IPS DF 4.7 (cell line): ENCODE measurements at regions not wholly inside any gene's neighbourhood (a gene's known extent, or its start where the extent isn't known, plus 50 kb on each side); places are given as distances from the start of the nearest gene placed in this dataset.

Experiments used
- DNase-seq: peaks from one replicate; pipeline ENCODE4 v3.0.0-alpha.2; 2013; ENCODE audit warnings: low spot score; ENCODE audit errors: extremely low read depth

DNA sequence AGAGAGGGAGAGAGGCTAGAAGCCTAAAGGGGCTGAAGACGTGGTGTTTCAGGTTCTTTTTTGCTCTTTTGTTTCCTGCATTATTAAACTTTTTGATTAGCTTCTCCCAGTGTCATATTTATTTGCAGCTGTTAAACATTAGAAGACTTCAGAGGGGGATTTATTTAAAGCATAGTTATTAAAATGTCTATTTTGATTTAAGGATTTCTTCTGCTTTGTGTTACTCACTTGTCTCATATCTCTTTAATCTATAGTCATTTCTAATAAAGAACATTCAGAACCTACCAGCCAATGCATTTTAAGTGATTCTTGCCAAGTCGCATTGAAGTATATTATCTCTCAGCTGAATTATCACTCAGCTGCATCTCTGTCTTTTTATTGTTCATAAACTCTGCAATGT, 152.0 kb upstream of the DYRK2 start:
- no peak for DNase-seq

DNA sequence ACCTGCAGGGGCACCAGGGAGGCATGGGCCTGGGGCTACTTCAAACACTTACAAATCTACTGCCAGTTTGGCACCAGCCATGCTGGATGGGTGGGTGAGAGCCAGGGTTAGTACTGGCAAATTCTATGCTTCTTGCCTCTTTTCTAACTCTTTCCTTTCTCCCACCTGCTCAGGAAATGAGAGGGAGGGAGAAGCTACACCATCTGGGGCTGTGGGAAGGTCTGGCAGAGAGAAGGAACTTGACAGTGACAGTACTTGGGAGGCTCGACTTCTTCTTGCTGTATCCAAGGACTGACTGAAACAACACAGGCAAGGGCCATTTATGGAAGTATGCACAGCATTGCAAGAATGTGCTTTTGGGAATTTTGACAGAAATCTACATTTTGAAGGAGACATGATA, 149.6 kb upstream of the DYRK2 start:
- no peak for DNase-seq

DNA sequence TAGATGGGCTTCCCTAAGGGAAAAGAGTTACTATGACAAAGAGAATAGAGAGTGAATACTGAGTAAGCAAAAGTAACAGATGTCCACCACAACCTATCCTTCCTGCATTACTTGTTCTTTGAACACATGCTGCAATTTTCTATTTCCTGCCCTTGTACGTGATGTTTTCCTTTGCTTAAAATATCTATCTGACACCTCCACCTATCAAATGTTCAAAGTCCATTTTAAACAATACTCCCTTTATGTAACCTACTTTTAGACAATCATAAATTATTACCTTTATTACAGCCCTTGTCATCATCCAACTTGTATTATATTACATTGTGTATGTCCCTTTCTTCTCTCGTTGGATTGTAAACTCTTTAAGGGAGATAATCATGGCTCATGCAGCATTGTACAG, 147.2 kb upstream of the DYRK2 start:
- DNase-seq, result no peak

DNA sequence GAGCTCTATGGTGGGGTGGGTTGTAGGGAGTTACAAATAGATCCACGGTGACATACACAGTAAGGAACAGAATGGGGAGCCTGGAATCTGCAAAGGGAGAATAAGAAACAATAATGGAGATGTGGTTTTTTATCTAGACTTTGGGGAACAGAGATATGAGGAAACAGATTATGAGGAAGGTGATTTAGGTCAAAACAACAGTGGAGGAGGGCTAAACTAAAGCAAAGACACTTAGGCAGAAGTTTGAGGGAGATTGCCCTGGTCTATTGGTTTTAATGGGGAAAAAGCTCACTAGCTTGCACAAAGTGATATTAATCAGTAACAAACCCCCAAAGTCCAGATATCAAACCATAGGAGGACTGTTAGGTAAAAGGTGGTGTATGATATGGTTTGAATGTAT, 144.5 kb upstream of the DYRK2 start:
- no peak for DNase-seq

DNA sequence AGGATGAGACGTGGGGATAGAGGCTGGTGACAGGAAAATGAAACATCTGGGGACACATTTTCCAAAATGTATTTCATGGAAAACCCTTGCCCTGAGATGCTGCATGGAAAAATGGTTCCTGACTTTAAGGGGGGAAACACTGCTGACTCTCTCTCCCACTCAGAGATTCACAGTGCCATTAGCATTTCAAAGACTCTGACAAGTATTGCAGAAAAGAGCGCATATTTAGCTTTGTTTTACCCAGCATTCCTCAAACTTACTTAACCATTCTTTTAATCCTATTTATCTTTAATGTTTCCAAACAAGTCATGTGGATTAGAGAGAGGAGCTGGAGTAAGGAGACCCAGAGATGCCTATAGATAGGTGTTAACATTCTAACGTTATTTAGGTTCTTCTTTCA, 141.8 kb upstream of the DYRK2 start:
- no peak for DNase-seq

DNA sequence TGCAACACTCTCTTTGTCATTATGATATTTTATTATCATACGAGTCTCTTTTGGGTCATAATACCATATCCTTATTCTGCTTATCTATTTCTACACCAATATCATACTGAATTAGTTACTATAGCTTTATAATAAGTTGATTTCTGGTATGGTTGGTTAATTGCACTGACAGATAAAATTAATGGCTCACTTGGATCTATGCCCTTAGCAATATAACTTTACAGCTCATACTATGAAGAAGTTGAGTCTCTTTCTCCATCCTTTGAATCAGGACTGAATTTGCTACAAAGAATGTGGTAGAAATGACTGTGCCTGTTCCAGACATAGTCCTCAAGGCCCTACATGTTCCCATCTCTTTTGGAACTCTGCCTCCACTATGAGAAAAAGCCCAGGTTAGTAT, 139.7 kb upstream of the DYRK2 start:
- DNase-seq, result no peak

DNA sequence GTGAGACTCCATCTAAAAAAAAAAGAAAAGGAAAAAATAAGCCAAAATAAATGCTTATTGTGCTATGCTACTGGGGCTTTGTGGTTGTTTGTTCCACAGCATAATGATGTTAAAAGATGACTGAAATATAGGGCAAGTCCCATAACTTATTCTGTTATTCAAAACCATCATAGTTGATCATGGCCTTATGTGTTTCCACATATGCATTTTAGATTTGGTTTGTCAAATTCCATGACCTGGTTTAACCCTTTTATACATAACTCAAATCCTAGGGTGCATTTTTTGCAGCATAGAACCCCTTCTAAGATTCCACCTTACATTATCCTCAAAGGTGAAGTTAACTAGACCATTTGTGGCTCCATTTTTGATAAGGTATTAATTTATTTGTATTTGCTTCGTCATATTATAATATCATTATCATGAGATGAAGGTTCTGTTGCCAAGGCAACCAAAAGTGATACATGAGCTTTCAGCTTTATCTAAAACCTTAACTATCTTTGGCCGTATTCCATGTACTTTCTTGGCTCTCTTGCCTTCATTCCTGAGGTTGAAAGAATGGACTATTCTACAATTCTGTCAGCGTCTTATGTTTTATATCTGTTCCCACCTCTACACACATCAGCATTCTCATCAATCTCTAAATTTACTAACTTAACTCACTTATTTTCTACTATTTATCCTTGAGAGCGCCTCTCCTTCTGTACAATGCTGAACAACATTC, 138.7 kb upstream of the DYRK2 start:
- DNase-seq, result no peak

DNA sequence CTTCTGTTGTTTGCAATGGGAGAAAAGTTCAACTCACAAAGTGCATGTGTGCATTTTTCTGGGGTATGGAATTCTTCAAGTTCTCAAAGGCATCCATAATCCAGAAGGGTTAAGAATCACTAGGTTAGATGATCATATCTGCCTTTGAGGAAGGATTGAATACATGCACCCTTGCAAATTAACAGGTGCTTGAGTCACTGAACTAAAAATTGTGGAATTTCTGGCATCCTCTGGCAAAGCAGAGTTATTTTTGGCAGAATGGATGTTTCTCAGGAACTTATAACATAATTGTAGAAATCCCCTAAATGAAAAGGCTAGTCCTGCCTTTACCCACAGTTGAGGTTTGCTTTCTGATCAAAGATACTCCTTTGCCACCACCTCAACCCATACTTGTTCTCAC, 136.5 kb upstream of the DYRK2 start:
- no peak for DNase-seq

DNA sequence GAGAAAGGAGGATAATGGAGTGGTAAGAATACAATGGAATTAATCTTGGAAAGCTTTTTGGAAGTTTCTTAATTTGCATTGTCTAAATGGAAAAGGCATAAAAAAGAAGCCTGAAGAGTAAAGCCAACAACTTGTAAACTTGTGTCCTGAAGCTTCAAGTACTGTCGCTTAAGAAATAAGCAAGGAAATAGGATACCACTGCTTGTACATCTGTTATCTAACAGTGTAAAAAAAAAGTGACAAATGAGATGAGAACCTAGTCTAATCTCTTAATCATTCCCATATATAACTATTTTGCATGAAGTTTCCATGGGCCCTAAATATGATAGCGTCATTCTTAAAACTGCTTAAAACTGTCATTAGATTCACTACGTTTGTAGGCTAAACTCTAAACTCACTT, 134.0 kb upstream of the DYRK2 start:
- DNase-seq, result no peak

DNA sequence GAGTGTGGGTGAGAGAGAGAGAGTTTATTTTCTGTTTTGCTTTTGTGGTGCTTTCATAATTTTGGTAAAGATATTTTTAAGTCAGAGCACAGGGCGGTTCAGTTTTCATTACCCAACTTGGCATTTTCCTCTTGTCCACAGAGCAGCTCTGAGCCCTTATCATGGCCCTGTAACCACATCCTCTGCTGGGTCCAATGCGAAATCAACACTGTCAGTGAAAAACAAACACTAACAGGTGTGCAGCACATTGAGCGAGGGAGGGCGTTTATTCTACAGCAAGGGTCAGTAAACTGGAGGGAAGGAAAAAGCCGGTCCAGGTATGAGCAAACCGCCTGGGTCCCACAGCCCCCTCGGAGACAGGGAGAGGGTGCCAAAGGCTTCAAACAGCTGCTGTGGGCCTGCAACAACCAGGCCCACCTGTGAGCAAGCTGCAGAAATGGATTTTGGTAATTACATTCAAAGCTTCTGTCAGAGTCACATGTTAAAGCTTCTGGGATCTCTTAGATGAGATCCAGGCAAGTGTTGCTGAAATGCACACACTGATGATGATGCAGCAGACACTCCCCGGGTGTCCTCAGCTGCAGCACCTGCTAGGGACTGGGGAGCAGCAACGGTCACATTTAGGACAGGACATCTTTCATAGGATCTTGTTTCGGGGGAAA, 132.7 kb upstream of the DYRK2 start:
- DNase-seq, result no peak

DNA sequence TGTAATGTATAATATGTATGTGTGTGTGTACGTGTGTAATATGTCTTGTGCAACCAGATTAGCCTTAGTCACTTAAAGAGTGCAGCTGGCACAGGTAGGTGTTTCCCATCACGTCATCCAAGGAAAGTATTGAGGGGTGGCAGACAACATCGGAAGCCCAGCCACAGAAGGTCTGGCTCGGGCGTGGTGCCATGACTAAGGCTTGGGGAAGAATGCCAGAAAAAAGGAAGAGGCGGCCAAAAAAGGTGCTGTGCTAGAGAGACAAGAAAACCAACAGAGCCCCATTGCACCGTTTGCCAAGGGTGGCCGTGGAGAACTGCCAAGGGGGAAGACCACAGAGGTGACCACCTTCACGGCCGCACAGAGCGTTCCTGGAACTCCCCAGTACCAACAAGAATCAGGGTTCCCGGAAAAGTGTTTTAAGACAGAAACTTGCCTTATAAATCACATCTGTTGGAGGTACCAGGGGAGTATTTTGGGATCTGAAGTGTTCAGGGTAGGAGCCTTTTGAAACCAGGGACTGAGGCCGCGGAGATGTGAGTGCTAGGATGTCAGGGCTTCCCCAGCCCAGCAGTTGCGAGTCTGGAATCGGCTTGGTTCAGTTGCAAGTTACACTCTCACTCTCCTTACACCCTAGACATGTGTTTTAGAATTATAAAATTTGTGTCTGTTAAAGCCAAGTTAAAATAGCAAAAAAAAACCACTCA, 131.2 kb upstream of the DYRK2 start:
- no peak for DNase-seq

DNA sequence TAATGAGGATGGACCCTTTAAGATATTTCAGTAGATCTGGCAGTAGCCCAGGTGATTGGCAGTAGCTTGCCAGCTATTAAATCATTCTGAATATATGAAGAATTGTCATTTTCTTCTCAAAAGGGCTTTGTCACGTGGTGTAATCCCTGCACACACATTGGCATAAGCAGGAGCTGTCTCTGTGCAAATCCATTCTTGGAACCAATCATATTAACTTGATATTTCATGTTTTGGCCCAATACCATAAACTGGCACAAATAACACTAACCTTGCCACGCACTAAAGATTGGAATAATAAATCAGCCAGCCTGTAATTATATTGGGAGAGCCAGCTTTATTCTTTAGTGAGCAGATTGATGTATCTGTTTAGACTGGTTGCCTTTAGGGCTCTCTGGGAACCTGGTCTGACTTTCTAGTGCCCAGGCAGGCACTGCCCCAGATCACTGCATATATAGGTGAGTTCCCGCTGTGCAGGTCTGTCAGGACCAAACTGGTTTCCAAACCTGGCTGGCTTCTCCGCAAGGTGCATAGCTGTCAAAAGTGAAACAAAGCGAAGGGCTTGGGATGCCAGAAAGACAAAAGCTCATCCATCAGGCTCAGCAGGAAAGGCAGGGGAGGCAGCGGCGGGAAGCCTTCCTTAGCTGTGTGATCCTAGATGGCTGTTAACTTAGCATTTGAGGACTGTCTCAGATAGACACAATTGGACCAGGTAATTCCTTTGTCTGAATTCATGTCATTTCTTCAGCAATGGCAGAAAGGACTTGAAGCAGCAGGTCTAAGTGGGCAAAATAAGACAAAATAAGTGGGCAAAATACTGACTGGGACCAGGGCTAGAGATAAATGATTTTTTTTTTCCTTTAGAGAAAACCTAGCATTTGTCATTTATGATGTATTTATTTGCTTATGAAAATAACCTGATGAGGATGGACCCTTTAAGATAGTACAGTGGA, 128.8 kb upstream of the DYRK2 start:
- DNase-seq, result peak; percentile 86

DNA sequence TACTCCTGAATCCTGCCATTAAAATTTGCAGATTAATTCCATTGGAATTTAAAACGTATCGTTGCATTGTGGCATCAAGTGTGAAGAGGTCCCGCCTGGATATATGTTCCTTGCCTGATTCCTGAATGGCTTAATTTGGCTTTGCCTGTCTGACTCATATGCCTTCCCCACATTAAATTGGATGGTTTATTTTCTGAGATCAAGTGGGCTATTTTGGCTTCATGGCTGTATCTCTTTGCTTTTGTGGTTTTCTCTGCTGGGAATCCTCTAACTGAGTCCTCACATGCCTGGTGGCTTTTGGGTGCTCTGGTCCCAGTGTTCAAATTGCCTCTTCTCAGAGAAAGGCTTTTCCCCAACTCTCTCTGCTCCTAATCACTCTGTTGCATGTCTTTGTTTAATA, 127.9 kb upstream of the DYRK2 start:
- no peak for DNase-seq

DNA sequence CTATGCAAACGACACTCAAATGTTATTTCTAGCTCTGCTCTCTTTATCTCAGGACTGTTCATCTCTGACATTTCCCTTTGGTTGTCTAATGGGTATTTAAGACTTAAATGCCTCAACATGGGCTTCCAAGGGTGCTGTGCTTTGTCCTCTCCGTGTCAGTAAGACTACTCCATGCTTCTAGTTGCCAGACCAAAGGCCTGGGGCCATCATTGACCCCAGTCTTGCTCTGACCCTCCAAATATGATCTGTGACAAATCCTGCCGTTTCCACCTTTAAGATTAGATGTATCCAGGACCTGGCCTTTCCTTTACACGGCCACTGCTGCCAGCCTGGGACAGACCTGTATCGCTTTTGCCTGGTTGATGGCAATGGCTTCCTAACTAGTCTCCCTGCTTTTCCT, 126.3 kb upstream of the DYRK2 start:
- no peak for DNase-seq

DNA sequence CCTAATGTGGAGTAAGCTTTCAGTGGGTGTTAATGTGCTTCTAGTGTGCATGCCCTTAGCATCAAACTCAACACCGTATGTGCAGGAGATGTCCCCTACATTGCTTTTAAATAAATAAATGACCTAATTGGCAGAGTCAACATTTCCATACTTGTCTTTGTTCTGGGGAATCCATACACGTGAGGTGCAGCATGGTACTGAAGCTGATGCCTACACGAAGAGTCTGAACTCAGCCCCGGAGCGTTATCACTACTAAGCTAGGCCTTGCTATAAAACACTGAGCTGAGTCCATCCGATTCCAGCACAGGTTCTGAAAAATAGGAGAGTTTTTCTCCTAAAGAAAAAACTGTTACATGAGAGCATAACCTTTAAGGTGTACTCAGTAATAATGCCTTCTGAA, 125.0 kb upstream of the DYRK2 start:
- DNase-seq, result no peak

DNA sequence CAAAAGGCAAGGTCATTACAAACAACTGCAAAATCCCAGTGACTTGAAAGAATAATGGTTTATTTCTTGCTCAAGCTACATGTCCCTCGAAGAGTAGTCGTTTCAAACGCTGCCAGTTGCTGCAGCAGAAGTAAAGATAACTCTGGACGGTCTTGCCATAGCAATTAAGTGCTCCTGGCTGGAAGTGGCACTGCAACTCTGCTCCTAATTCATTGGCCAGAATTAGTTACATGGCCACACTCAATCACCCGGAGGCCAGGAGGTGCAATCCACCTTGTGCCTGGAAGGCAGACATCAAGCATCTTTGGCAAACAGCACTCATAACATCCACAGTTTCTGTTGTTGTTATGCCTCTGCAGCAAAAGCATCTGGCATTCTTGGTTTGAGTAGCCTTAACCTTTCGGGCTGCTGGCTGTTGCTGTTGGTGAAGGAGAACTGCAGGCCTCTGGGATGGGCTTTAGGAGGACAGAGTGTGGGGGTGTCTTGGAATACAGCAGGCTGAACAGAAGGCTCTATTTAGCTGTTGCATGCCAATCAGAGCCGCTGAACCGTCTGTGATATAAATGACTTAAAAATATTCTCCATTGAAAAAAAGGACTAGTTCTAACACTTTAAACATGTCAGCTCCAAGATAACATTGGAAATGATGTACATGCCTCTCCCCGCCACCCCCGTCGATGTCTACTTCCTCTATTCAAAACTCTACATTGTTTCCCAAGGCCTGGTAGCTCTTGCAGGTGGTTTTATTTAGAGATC, 123.5 kb upstream of the DYRK2 start:
- DNase-seq, result no peak

DNA sequence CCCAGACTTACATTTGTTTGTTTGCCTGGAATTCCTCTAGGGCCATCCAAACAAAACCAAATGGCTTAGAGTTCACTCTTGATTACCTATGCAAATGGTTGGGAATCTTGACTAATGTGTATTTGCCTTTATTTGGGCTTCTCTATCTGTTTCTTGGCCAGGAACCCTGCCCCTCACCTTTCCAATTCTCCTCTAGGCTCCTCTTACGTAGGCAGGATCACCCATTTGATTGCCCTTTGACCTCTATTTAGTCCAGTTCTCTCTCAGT, 123.0 kb upstream of the DYRK2 start:
- DNase-seq, result no peak

DNA sequence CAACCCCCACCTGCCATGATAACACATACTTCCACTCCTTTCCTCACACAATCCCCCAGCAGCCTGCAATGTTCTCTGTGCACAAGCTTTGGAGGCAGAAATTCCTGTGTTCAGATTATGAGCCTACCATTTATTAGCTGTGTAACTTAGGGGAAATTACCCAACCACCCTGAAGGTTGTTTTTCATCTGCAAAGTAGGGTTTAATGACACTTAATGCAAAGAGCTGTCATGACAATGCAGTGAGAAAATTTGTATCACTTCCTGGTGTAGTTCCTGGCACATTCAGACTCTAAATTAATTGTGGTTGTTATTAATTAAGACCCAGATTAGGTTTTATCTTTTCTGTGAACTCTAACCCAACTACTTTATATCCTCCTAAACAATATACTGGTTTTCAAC, 122.4 kb upstream of the DYRK2 start:
- DNase-seq, result no peak

DNA sequence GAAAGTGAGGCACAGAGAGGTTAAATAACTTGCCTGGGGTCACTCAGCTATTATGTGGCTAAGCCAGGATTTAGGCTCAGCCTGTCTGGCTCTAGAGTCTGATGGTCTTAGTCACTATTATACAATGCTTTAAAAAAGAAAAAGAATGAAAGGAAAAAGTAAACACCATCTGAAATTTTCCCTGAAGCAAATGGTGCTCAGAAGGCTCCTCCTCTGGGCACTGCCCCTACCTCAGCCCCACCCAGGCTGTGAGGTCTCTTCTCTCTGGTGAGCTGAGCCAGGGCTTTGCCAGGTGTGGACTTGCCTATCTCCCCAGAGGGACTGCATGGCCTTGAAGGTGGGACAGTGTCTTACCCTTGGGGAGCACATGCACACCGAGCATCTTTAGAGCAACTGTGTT, 117.5 kb upstream of the DYRK2 start:
- no peak for DNase-seq

DNA sequence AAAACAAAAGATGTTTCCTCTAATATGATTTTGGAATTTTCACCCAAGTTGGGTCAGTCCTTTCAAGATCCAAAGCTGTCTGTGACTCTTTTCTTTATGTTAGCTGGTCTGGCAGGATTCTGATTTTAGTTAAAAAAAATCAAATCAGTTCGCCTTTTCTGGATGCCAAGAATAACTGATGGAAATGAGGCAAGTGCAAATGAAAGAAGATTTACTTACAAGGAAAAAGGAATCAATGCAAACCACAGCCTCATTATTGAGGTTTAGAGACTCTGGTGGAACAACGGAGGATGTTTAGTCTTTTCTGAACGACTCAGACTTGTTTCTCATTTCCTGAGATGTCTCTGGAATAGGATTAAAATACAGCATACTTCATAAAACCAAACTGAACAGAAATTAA, 117.0 kb upstream of the DYRK2 start:
- DNase-seq, result no peak

DNA sequence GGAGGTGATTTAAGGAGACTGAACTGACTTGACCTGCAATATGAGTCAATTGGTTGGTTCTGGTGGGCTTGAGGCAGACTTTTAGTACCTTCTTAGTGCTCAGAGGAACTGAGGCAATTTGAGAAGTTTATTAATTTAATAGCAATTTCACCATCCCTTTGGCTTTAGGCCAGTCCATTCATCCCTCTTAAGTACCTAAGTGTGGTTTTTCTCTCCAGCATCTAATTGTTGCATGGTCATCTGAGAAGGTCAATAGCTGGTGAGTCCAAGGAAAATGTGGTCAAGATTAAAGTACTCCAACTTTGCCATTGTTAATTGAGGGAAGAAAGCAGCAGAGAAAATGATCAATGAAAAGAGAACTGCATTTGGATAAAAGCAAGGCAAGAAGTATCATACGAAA, 115.4 kb upstream of the DYRK2 start:
- no peak for DNase-seq
